Glutamatergic neuron (in vitro differentiated cells): ENCODE measurements at regions not wholly inside any gene's neighbourhood (a gene's known extent, or its start where the extent isn't known, plus 50 kb on each side); places are given as distances from the start of the nearest gene placed in this dataset.

Experiments
- DNase-seq: peaks from one replicate; pipeline ENCODE4 v3.0.0; 2022
- H3K27ac Mint-ChIP-seq: one replicate; pipeline ENCODE4 v1.8.0; 2020; ENCODE audit warnings: mild to moderate bottlenecking, mixed read lengths, inconsistent platforms; ENCODE audit not compliant: unreplicated experiment
- H3K27me3 Mint-ChIP-seq: one replicate; pipeline ENCODE4 v1.8.0; 2020; ENCODE audit warnings: mild to moderate bottlenecking, moderate library complexity, mixed read lengths, inconsistent platforms; ENCODE audit not compliant: unreplicated experiment
- H3K36me3 Mint-ChIP-seq: one replicate; pipeline ENCODE4 v1.8.0; 2020; ENCODE audit warnings: mild to moderate bottlenecking, mixed read lengths, inconsistent platforms; ENCODE audit not compliant: unreplicated experiment
- H3K4me1 Mint-ChIP-seq: one replicate; pipeline ENCODE4 v1.8.0; 2020; ENCODE audit warnings: mild to moderate bottlenecking, low read depth, mixed read lengths, inconsistent platforms; ENCODE audit not compliant: unreplicated experiment
- H3K4me3 Mint-ChIP-seq: one replicate; pipeline ENCODE4 v1.8.0; 2020; ENCODE audit warnings: mild to moderate bottlenecking, mixed read lengths, inconsistent platforms; ENCODE audit not compliant: unreplicated experiment
- H3K9me3 Mint-ChIP-seq: one replicate; pipeline ENCODE4 v1.8.0; 2020; ENCODE audit warnings: mild to moderate bottlenecking, moderate library complexity, mixed read lengths, inconsistent platforms; ENCODE audit not compliant: unreplicated experiment
- TF ChIP-seq, protein P1 (sequence below): fragments of 200-600 bp; sonication (generic); IDR thresholded peaks from one replicate; pipeline ENCODE4 v1.5.0; 2021; ENCODE audit not compliant: partially characterized antibody, unreplicated experiment

DNA sequence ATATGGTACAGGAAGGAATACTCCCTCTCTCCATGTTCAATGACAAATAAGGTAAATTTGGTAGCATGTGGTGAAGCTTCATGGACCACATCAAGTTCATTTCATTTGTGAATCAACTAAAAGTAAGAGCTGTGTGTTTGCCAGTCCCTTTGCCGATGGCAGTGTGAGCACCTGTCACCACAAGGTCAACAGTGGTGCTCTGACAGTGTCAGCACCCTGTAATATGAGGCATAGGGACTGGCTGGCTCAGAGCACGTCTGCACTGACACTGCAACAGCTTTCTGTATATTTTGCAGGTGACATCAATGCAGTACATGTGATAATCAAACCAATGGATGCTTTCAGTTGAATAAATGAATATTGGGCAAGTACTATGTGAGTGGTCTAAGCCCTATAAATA, 852.4 kb downstream of the TUSC7 start:
- DNase-seq = no peak

DNA sequence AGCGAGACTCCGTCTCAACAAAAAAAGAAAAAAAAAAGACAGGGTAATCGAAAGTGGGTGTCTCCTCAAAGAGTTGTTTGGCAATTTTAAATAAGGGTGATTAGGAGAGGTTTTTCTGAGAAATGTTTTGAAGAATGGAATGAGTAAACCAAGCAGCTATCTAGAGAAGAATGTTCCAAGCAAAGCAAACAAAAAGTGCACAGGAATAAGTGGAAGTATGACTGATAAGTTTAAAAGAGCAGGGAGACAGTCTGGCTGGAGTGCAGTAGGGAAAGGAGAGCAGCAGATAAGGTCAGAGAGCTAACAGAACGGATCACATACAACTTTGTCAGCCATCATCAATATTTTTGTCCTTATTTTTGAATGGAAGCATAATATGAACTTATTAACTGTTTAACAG, 853.5 kb downstream of the TUSC7 start:
- Mint-ChIP-seq H3K4me1 (no peaks in the 10 kb centered on the region), H3K9me3 (peaks cover 2% of the 10 kb centered on the region), H3K27ac (no peak overlapping the region), H3K4me3 (no peak overlapping the region), H3K36me3 (no peaks in the 10 kb centered on the region), H3K27me3 (no peaks in the 10 kb centered on the region)
- DNase-seq = no peak
- TF ChIP-seq, protein P1, sequence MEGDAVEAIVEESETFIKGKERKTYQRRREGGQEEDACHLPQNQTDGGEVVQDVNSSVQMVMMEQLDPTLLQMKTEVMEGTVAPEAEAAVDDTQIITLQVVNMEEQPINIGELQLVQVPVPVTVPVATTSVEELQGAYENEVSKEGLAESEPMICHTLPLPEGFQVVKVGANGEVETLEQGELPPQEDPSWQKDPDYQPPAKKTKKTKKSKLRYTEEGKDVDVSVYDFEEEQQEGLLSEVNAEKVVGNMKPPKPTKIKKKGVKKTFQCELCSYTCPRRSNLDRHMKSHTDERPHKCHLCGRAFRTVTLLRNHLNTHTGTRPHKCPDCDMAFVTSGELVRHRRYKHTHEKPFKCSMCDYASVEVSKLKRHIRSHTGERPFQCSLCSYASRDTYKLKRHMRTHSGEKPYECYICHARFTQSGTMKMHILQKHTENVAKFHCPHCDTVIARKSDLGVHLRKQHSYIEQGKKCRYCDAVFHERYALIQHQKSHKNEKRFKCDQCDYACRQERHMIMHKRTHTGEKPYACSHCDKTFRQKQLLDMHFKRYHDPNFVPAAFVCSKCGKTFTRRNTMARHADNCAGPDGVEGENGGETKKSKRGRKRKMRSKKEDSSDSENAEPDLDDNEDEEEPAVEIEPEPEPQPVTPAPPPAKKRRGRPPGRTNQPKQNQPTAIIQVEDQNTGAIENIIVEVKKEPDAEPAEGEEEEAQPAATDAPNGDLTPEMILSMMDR = no peak

More for the DNA sequence above, 852.4 kb downstream of the TUSC7 start:
- H3K4me3 Mint-ChIP-seq = no peak overlapping the region
- H3K27me3 Mint-ChIP-seq = no peaks in the 10 kb centered on the region
- H3K27ac Mint-ChIP-seq = no peak overlapping the region
- peaks cover 7% of the 10 kb centered on the region for H3K4me1 Mint-ChIP-seq
- TF ChIP-seq, protein P1 = no peak
- H3K36me3 Mint-ChIP-seq = no peaks in the 10 kb centered on the region
- peaks cover 2% of the 10 kb centered on the region for H3K9me3 Mint-ChIP-seq

DNA sequence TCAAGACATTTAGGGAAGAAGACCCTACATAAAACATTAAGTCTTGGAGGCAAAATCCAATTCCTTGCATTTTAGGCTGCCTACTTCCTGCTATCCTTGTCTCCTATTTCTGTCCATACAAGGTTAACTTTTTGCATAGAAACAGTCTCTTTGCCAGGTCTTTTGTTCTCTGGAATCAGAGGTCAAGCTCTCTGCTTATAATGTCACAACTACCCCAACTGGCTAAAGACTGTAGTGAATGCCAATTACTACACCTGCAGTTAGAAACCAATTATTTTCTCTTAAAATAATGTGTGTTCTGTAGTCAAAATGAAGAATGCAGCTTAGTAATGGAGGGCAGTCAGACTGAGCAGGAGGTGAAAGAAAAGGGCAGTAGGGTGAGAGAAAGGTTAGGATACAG, 856.2 kb downstream of the TUSC7 start:
- no peaks in the 10 kb centered on the region for H3K36me3 Mint-ChIP-seq
- H3K27me3 Mint-ChIP-seq = no peaks in the 10 kb centered on the region
- H3K9me3 Mint-ChIP-seq = no peaks in the 10 kb centered on the region
- TF ChIP-seq, protein P1 = no peak
- no peaks in the 10 kb centered on the region for H3K4me1 Mint-ChIP-seq
- no peak overlapping the region for H3K27ac Mint-ChIP-seq
- DNase-seq = no peak
- no peak overlapping the region for H3K4me3 Mint-ChIP-seq

DNA sequence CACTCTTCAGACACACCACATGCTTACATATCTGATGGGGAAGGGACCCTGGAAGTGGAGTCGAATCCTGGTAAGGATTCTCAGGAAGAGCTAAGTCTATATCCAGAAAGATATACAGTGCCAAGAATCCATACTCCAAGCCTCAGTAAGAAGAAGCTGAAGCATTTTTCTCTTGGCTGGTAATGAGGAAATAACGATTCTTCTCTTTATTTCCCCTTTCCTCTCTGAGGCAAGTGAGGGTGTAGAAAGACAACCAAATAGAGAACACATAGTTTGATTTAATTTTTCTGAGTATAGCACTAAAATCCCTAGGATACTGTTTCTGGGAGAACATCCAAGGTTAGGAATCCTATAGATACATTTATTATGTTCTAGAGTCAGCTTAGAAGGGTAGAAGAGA, 857.3 kb downstream of the TUSC7 start:
- TF ChIP-seq, protein P1 = no peak
- peaks cover 5% of the 10 kb centered on the region for H3K4me1 Mint-ChIP-seq
- no peaks in the 10 kb centered on the region for H3K27me3 Mint-ChIP-seq
- H3K36me3 Mint-ChIP-seq = no peaks in the 10 kb centered on the region
- no peak overlapping the region for H3K27ac Mint-ChIP-seq
- no peaks in the 10 kb centered on the region for H3K9me3 Mint-ChIP-seq
- no peak overlapping the region for H3K4me3 Mint-ChIP-seq
- DNase-seq = no peak

DNA sequence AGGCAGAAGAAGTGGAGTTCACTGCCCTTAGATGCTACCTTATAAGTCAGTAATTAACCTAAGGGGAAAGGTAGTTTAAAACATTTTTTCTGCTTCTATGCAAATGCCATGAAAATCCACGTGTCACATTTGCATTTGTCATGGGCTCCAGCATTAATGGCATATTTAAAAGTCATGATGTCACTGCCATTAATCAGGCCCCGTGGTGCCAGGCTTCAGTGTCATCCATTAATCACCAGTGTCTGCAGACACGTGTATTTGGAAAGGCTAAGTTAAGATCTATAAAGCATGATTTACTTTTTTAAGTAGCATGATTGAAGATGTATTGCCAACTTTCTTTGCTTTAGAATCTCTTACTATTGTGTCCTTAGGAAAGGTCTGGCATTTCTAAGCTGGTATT, 857.8 kb downstream of the TUSC7 start:
- Mint-ChIP-seq H3K4me1 (peaks cover 5% of the 10 kb centered on the region), H3K36me3 (no peaks in the 10 kb centered on the region), H3K9me3 (no peaks in the 10 kb centered on the region), H3K4me3 (no peak overlapping the region), H3K27me3 (no peaks in the 10 kb centered on the region), H3K27ac (no peak overlapping the region)
- TF ChIP-seq, protein P1 = no peak
- no peak for DNase-seq
